Endothelial cell of umbilical vein (primary cell): ENCODE measurements at regions not wholly inside any gene's neighbourhood (a gene's known extent, or its start where the extent isn't known, plus 50 kb on each side); places are given as distances from the start of the nearest gene placed in this dataset.

Experiments
- BruUV-seq: library from RNA; stranded (reverse); fragments of 400-500 nt; replicated peaks from 2 replicates; lab custom pipeline; 2021; lab: Mats Ljungman, UMichigan
- CTCF ChIA-PET: fragments of 300-600, 350-600 bp; sonication (Branson Sonifier 250); formaldehyde crosslinking; loops from one replicate; lab custom pipeline; 2021; ENCODE audit warnings: antibody characterized with exemption, inconsistent platforms; lab: Charles Lee
- POLR2A ChIA-PET: fragments of 300-600, 350-600 bp; sonication (Branson Sonifier 250); formaldehyde crosslinking; loops from one replicate; lab custom pipeline; 2021; ENCODE audit warnings: antibody characterized with exemption, inconsistent platforms; lab: Charles Lee
- DNase-seq: peaks from one replicate; pipeline ENCODE4 v3.0.0-alpha.2; 2011; ENCODE audit warnings: low read depth, low spot score
- FAIRE-seq: peaks from 2 replicates; lab custom pipeline; 2011; peaks lifted over from hg19 to GRCh38; lab: Jason Lieb, UNC
- H2AFZ ChIP-seq: 2 replicates; pipeline ENCODE4 v1.6.0; 2012; ENCODE audit warnings: low read depth, low read length, control low read depth, inconsistent platforms
- H3K27ac ChIP-seq: 2 replicates; pipeline ENCODE4 v1.5.1; 2011; ENCODE audit warnings: low read depth, mild to moderate bottlenecking, control low read depth, low read length, moderate library complexity; ENCODE audit not compliant: insufficient read depth
- H3K27me3 ChIP-seq, 2 experiments: 2 replicates each; pipeline versions ENCODE4 v1.6.0 to v1.6.1; 2011; ENCODE audit warnings: low read length in 2 of 2, mixed read lengths in 1 of 2; ENCODE audit not compliant: control insufficient read depth in 2 of 2, insufficient read depth in 2 of 2
- H3K36me3 ChIP-seq, 2 experiments: 2 replicates in 1 of 2; 3 replicates in 1 of 2; pipeline ENCODE4 v1.5.1; 2011; ENCODE audit warnings: low read length in 2 of 2, mild to moderate bottlenecking in 1 of 2, moderate library complexity in 1 of 2; ENCODE audit not compliant: control insufficient read depth in 2 of 2, insufficient read depth in 2 of 2; ENCODE audit errors: extremely low read depth in 1 of 2
- H3K4me1 ChIP-seq: 3 replicates; pipeline ENCODE4 v1.5.1; 2011; ENCODE audit warnings: mild to moderate bottlenecking, low read length; ENCODE audit not compliant: control insufficient read depth, insufficient read depth; ENCODE audit errors: extremely low read depth
- H3K4me2 ChIP-seq: 2 replicates; pipeline ENCODE4 v1.6.1; 2011; ENCODE audit warnings: low read length, control low read depth, mixed read lengths; ENCODE audit not compliant: insufficient read depth
- H3K4me3 ChIP-seq, 3 experiments: fragments of 200-600 bp in 1 of 3; sonication (generic), shearing (Covaris generic) in 1 of 3; replicated peaks in 1 of 3; 2 replicates each; pipeline ENCODE4 v1.5.1; 2011 to 2016; ENCODE audit warnings: control low read depth in 3 of 3, low read length in 3 of 3, mild to moderate bottlenecking in 2 of 3, inconsistent platforms in 1 of 3, low read depth in 1 of 3, moderate library complexity in 1 of 3; ENCODE audit not compliant: insufficient read depth in 1 of 3
- H3K79me2 ChIP-seq: 2 replicates; pipeline ENCODE4 v1.6.0; 2012; ENCODE audit warnings: low read length, inconsistent platforms; ENCODE audit not compliant: control insufficient read depth, insufficient read depth
- H3K9ac ChIP-seq: replicated peaks from 2 replicates; pipeline ENCODE3; 2011; ENCODE audit warnings: low read length, control low read depth; ENCODE audit not compliant: insufficient read depth; ENCODE audit errors: extremely low read depth
- H3K9me1 ChIP-seq: replicated peaks from 3 replicates; pipeline ENCODE4 v1.6.0; 2011; ENCODE audit warnings: mild to moderate bottlenecking, low read length; ENCODE audit not compliant: control insufficient read depth, insufficient read depth; ENCODE audit errors: extremely low read depth
- H3K9me3 ChIP-seq: replicated peaks from 2 replicates; pipeline ENCODE4 v1.5.1; 2012; ENCODE audit warnings: low read length, inconsistent platforms; ENCODE audit not compliant: control insufficient read depth, insufficient read depth
- H4K20me1 ChIP-seq: replicated peaks from 2 replicates; pipeline ENCODE3; 2011; ENCODE audit warnings: mild to moderate bottlenecking, low read length; ENCODE audit not compliant: control insufficient read depth, insufficient read depth; ENCODE audit errors: extremely low read depth
- FOS ChIP-seq: IDR thresholded peaks from 2 replicates; pipeline ENCODE4 v1.6.1; 2011; ENCODE audit warnings: mild to moderate bottlenecking, low read length, moderate library complexity, borderline replicate concordance; ENCODE audit not compliant: insufficient read depth
- GATA2 ChIP-seq: IDR thresholded peaks from 2 replicates; pipeline ENCODE4 v1.7.0; 2011; ENCODE audit warnings: low read depth, mild to moderate bottlenecking, moderate library complexity, mixed read lengths, low read length; ENCODE audit not compliant: insufficient read length, insufficient read depth
- JUN ChIP-seq: IDR thresholded peaks from 2 replicates; pipeline ENCODE4 v1.6.1; 2011; ENCODE audit warnings: borderline replicate concordance, low read depth; ENCODE audit not compliant: insufficient read length, insufficient read depth
- MYC ChIP-seq: IDR thresholded peaks from one replicate; pipeline ENCODE4 v1.6.1; 2011; ENCODE audit warnings: mild to moderate bottlenecking, low read depth, low read length
- POLR2A ChIP-seq: IDR thresholded peaks from 2 replicates; pipeline ENCODE4 v1.6.1; 2012; ENCODE audit warnings: low read depth, mild to moderate bottlenecking, control low read depth, low read length
- POLR2AphosphoS5 ChIP-seq: IDR thresholded peaks from 2 replicates; pipeline ENCODE4 v1.6.1; 2012; ENCODE audit warnings: low read depth, mild to moderate bottlenecking, control low read depth, low read length, moderate library complexity; ENCODE audit not compliant: insufficient read depth
- dilution Hi-C: fragments of 300-500 bp; cut with MboI; formaldehyde crosslinking; loops from one replicate; pipeline ENCODE4 v1.15.0; 2019; ENCODE audit warnings: low sequenced_read_pairs; ENCODE audit not compliant: extremely low pct_ligation_motif_present
- intact Hi-C: fragments of 100-400 bp; cut with micrococcal nuclease; formaldehyde crosslinking; loops from one replicate; pipeline ENCODE4 v1.10.0; 2022
- TF ChIP-seq, protein P1 (sequence below): IDR thresholded peaks from 2 replicates; pipeline ENCODE4 v1.6.1; 2011; ENCODE audit not compliant: insufficient read depth, insufficient read length
- TF ChIP-seq, protein P2 (sequence below), 2 donors: IDR thresholded peaks; 1 replicate in 1 of 2; 2 replicates in 1 of 2; pipeline ENCODE4 v1.5.1; 2011; ENCODE audit warnings: low read length in 2 of 2, mild to moderate bottlenecking in 2 of 2, moderate library complexity in 2 of 2, control low read depth in 1 of 2, inconsistent platforms in 1 of 2, low read depth in 1 of 2; ENCODE audit not compliant: insufficient read depth in 1 of 2; ENCODE audit errors: extremely low read depth in 1 of 2

DNA sequence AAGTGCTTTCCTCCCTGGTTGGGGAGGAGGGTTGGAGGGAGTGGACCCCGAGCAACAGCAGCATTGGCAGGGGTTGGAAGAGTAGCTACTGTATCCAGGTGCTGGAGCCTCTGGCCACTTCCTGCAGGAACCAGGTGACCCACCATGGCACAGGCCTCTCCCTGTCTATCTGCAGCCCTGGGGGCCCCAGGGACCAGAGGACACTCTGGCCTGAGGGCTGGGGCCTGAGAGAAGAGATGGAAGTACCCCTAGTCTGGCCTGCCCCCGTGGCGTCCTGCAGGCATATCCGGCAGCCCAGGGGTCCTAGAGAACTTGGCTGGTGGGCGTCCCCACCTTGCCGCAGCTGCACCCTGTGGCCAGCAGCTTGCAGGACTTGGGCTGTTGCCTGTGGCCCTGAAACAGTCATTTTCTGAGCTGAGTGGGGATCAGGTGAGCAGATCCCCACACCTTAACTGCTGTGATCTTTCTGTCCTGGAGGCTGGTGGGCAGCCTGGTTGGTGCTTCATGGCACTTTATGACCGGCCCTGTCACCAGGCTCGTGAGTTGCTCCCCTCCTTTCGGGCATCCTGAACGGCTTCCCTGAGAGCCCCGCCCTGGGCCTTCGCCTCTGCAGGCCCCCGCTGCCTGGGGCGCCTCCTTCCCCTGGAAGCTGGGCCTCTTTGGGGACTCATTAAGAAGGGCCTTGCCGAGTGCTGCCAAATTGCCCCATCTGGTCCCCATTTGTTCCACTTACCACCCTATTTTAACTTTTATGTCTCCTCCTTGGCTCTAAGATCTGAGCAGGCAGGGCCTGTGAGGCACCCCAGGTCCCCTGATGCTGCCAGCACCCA, 298.6 kb downstream of the SEC14L1 start:
- no peaks in the 10 kb centered on the region for H3K27me3 ChIP-seq
- intact Hi-C loops (no loop called here), dilution Hi-C loops (no loop called here)
- CTCF ChIA-PET = interaction anchor here (1.7 kb wide), 1 partner anchor 9 kb away, joined by 11 read pairs; no protein-coding TSS in a partner anchor
- no peak overlapping the region for H3K9ac ChIP-seq
- no peak overlapping the region for H2AFZ ChIP-seq
- no peaks in the 10 kb centered on the region for H4K20me1 ChIP-seq
- H3K4me2 ChIP-seq = no peak overlapping the region
- no peaks in the 10 kb centered on the region for H3K9me3 ChIP-seq
- no peaks in the 10 kb centered on the region for H3K79me2 ChIP-seq
- no TSS peak for BruUV-seq
- no peak overlapping the region for H3K27ac ChIP-seq
- no peaks in the 10 kb centered on the region for H3K36me3 ChIP-seq
- no peak for DNase-seq
- FAIRE-seq = no peak
- peaks cover 13% of the 10 kb centered on the region for H3K4me1 ChIP-seq
- POLR2A ChIA-PET = no interaction called here
- H3K9me1 ChIP-seq = no peaks in the 10 kb centered on the region
- no peak for TF ChIP-seq GATA2
- TF ChIP-seq, protein P1, sequence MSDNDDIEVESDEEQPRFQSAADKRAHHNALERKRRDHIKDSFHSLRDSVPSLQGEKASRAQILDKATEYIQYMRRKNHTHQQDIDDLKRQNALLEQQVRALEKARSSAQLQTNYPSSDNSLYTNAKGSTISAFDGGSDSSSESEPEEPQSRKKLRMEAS = no peak
- no peak for TF ChIP-seq MYC
- no peak for TF ChIP-seq JUN
- TF ChIP-seq, protein P2, sequence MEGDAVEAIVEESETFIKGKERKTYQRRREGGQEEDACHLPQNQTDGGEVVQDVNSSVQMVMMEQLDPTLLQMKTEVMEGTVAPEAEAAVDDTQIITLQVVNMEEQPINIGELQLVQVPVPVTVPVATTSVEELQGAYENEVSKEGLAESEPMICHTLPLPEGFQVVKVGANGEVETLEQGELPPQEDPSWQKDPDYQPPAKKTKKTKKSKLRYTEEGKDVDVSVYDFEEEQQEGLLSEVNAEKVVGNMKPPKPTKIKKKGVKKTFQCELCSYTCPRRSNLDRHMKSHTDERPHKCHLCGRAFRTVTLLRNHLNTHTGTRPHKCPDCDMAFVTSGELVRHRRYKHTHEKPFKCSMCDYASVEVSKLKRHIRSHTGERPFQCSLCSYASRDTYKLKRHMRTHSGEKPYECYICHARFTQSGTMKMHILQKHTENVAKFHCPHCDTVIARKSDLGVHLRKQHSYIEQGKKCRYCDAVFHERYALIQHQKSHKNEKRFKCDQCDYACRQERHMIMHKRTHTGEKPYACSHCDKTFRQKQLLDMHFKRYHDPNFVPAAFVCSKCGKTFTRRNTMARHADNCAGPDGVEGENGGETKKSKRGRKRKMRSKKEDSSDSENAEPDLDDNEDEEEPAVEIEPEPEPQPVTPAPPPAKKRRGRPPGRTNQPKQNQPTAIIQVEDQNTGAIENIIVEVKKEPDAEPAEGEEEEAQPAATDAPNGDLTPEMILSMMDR (IDR thresholded peaks at IDR 0.05; ENCODE audit: extremely low read depth in 1 of 2, insufficient read depth in 1 of 2, low read depth in 1 of 2, low read length in 2 of 2) = no peak
- no peak for TF ChIP-seq POLR2A
- no peak for TF ChIP-seq POLR2AphosphoS5
- no peak for TF ChIP-seq FOS
- no peak overlapping the region for H3K4me3 ChIP-seq
